Stomach (tissue), 4 donors: ENCODE measurements at regions not wholly inside any gene's neighbourhood (a gene's known extent, or its start where the extent isn't known, plus 50 kb on each side); places are given as distances from the start of the nearest gene placed in this dataset.

Source experiments
- POLR2AphosphoS5 ChIP-seq, 3 donors: sonication (generic); formaldehyde crosslinking; IDR thresholded peaks; one replicate each; pipeline ENCODE4 v1.6.1; 2016; ENCODE audit warnings: antibody characterized with exemption in 3 of 3
- TF ChIP-seq, protein P1 (sequence below), 7 experiments: fragments of 450-650 bp in 4 of 7; fragments of 200-600 bp in 3 of 7; sonication (generic) in 3 of 7; IDR thresholded peaks; one replicate each; pipeline ENCODE4 v1.5.1; 2016 to 2019; ENCODE audit warnings: antibody characterized with exemption in 7 of 7, control low read depth in 2 of 7, mild to moderate bottlenecking in 1 of 7

DNA sequence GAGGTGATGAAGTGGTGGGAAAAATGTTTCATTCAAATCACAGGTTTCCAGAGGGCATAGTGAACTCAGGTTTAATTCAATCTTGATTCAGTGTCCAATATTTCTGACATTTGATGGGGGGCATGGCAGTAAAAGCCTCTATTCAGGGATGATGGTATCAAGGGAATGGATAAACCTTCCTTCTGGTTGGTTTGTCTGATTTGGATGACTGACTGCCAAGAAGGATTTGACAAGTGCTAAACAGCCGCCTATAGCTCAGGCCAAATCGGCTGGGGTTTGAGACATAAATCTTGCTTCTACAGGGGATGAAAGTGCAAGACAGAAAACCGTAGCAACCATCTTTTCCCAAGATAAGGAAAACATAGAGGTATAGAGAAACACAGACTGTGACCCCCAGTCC lies 121.8 kb upstream of the C11orf87 start:
- TF ChIP-seq, protein P1, sequence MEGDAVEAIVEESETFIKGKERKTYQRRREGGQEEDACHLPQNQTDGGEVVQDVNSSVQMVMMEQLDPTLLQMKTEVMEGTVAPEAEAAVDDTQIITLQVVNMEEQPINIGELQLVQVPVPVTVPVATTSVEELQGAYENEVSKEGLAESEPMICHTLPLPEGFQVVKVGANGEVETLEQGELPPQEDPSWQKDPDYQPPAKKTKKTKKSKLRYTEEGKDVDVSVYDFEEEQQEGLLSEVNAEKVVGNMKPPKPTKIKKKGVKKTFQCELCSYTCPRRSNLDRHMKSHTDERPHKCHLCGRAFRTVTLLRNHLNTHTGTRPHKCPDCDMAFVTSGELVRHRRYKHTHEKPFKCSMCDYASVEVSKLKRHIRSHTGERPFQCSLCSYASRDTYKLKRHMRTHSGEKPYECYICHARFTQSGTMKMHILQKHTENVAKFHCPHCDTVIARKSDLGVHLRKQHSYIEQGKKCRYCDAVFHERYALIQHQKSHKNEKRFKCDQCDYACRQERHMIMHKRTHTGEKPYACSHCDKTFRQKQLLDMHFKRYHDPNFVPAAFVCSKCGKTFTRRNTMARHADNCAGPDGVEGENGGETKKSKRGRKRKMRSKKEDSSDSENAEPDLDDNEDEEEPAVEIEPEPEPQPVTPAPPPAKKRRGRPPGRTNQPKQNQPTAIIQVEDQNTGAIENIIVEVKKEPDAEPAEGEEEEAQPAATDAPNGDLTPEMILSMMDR (IDR thresholded peaks at IDR 0.05): no peak
- TF ChIP-seq POLR2AphosphoS5 (IDR thresholded peaks at IDR 0.05): no peak
